CD1c-positive myeloid dendritic cell (primary cell): ENCODE measurements at regions not wholly inside any gene's neighbourhood (a gene's known extent, or its start where the extent isn't known, plus 50 kb on each side); places are given as distances from the start of the nearest gene placed in this dataset.
"Not testable (repeated sequence)": the region's sequence is repeated elsewhere in the genome, so short reads cannot be mapped to it uniquely, and the experiment has no call there.

Experiments
- DNase-seq: peaks from one replicate; pipeline ENCODE4 v3.0.0-alpha.2; 2016; ENCODE audit errors: extremely low spot score

DNA sequence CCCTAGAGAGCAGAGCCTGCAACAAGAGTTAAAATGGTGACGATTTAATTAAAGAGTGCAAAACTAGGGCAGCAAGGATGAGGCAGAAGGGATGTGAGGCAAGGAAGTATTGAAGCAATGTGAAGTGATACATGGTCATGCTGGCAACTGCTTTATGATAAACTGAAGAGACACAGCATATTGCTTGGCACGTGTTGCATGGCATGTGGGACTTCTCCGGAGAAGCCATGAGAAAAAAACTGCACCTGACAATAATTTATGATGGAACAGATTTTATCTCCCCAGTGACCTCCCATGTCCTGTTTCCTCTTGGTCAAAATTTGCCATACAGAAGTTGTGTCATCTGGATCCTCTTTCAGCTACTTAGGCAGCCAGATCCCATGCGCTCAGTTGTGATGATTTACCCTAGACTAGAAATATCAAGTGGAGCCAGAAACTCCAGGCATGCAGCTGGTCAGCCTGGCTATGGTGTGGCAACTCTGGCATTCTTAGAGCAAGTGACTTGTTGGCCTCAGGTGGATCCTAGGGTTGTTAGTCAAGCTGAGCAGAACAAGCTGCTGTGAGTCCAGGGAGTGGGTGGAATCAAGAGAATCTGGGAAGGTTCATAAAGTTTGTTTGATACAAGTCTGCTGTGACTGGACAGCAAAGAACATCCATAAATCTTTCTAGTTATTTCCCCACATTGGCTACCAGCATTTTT, 611.4 kb upstream of the USP24 start:
- no peak for DNase-seq

DNA sequence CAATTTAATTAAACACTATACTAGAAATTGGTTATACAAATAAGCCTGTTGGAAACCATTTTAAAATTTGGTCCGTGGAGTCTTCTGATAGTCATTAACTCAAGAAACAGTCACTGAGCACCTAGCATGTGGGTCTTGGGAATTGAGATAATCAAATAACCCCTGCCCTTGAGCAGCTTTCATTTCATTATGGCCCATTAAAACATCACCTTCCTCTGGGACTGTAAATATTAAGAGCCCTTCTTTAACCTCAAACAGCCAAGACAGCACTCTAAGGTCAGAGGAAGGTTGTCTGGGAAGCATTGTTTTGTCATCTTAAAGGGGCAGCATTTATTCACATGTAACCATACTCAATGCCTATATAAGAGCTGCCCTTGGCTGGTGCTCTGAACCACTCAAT, 610.3 kb upstream of the USP24 start:
- DNase-seq = no peak

DNA sequence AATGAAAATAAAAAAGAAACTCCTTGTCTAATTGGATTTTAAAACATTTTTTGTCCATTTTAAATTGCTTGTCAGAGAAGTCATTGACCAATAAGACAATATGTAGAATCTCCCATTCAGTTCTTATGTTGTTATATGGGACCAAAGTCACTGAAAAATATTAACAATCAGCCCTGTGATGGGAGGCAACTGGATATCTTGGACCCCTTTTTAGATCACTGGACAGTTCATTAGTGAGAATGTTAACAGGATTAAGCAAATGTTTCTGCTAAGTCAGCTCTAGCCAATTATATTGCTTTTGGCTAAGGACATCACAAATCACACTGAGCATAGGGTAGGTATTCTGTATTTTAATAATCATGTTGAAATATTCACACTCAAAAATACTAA, 609.1 kb upstream of the USP24 start:
- no peak for DNase-seq

DNA sequence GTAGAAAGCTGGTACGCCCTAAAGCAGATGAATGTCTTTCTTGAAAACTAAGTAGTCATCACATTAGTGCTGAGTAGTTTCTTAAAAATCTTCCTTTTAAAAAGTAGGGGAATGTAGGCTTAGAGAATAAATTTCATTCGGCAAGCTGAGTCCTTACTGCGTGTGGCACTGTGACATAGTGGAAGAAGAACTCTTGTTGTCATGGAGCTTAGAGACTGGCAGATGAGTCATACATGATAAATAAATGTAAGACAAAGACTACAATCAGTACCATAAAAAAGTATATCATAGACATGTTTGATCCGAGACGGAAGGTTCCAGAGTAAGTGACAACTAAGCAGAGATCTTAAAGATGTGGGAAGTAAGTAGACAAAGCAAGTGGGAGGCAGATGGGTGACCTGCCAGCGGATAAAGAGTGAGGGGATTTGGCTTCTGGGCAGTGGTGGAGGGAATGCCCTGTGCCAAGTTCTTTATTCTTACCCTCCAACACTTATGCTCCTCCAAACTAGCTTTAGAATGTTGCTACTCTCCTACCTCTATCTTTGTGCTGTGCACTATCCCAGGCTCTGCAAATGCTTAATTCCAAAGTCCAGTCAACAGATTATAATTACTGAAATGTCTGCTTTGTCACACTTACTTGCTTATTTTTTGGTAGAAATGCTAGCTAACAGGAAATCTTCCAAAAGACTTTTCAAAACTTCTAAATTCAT, 608.5 kb upstream of the USP24 start:
- no peak for DNase-seq

GRCh38 chr1:55822891-55823290, 607.7 kb upstream of the USP24 start:
- no peak for DNase-seq

GRCh38 chr1:55821234-55821633, 606.1 kb upstream of the USP24 start:
- no peak for DNase-seq

- DNase-seq = no peak
Measured at GRCh38 chr1:55820501-55820900, 605.3 kb upstream of the USP24 start.

- no peak for DNase-seq
Measured at GRCh38 chr1:55819011-55819410, 603.8 kb upstream of the USP24 start.

GRCh38 chr1:55816456-55817426, 601.6 kb upstream of the USP24 start:
- DNase-seq = no peak

DNA sequence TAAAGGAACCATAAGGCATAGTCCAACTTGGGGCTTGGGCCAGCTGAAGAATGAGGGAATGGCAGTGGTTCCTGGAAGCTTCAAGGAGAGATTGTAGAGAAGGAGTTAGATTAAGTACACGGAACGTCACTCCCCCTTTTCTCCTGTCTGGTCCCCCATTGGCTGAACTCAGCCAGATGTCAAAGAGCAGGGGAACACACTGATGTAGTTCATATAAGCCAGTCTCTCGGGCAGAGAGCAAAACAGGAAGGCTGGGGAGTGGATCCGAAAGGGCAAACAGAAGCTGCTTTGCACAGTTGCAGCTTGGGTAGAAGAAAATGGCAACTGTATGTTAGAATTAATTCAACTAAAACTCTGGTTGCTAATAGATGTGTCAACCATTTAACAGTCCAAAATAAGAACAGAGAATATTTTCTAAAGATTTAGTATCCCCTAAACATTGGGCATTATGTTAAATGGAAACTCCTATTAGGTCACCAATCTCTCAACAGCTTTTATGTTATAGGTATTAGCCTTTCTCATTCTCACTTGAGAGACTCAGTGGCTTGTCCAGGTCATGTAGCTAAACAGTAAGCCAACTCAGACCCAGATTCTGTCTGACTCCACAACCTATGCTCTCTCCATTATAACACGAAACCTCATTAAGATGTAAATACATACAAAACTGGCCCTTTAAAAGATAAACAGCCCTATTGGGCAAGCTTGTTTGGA, 600.7 kb upstream of the USP24 start:
- no peak for DNase-seq

- no peak for DNase-seq
Measured at GRCh38 chr1:55814967-55815366, 599.8 kb upstream of the USP24 start.

DNA sequence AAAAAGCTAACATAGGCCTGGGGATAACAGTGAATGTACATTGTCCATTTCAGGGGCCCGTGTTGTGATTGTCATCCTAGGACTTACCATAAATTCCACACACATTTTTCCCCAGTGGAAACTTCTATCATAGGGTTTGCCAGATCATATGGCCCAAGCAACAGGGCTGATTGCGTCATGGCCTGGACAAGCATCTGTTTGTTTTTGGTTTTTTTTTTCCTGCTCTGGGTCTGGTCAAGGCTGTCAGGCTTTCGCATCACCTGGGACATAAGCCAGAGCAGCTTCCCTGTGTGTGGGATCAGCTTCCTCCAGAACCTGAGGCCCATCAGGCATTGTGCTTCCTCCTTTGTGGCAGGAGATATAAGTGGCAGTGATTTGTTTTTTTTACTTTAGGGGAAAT, 598.5 kb upstream of the USP24 start:
- DNase-seq = no peak

DNA sequence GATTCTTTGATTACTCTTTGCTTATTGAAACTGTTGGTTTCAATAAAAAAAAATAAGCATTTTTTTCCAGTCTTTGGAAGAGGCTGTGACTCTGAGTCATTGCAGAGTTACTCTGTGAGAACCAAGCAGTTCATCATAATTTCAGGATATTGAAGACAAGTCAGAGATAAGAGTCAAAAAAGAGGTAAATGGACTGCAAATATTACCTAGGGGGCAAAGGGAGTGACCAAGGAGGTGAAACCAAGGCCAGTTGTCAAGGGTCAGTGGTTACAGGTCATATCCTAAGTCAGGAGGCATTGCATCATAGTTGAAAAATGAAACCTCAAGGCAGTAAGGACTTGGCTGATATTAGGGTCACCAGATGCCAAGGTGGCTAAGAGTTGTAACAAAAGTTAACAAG, 597.1 kb upstream of the USP24 start:
- DNase-seq = no peak

DNA sequence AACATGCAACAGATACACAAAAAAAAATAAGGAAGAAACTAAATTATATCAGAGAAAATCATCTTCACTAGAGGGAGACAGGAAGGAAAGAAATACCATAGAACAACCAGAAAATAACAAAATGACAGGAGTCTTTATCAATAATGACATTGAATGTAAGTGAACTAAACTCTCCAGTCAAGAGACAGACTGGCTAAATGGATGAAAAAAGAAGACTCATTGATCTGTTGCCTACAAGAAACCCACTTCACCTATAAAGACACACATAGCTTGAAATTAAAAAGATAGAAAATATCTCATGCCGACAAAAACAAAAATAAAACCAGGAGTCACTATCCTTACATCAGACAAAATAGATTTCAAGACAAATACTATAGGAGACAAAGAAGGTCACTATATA, 593.1 kb upstream of the USP24 start:
- no peak for DNase-seq

GRCh38 chr1:55803429-55803828, 588.3 kb upstream of the USP24 start:
- no peak for DNase-seq

- no peak for DNase-seq
Measured at GRCh38 chr1:55801481-55801880, 586.3 kb upstream of the USP24 start.

- DNase-seq = no peak
Measured at GRCh38 chr1:55800503-55800902, 585.3 kb upstream of the USP24 start.

GRCh38 chr1:55793856-55794255, 578.7 kb upstream of the USP24 start:
- no peak for DNase-seq

GRCh38 chr1:55792870-55793269, 577.7 kb upstream of the USP24 start:
- no peak for DNase-seq

DNA sequence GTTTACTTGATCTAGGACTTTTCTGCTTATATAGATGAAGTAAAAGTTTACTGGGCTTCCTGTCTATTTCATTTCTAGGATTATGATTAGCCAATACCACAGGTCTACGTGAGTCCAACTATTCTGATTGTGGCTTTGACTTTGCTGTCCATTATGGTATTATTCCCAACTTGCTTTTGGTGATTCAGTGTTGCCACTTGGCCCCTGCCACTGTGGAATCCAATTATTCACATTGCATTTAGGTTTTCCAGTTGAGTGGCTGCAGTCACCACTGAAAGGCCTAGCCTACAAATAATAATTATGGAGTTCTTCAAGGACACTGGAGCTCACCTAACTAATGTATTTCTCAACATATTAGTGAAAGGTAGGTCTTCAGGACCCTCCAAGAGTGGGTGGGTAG, 574.3 kb upstream of the USP24 start:
- no peak for DNase-seq

DNA sequence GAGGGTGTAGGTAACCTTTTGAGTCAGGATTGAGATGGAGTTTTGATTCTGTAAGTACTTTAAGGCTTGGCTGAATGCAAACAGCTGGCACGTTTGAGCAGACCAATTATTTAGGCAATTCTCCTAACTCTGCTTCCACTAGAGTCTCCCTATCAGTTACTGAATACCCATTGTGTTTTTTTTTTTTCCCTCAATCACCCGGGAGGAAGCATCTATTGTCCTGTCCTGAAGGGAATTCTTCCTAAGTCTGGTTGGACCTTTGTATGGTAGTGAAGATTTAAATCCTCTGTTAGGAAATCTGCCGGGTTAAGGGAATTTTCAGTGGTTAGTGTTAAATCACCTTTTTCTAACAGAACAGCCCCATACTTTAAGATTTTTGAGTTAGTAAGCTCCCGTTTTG, 571.2 kb upstream of the USP24 start:
- no peak for DNase-seq

GRCh38 chr1:55784941-55785450, 569.8 kb upstream of the USP24 start:
- DNase-seq = not testable (repeated sequence)
